HG03432 (cell line): ENCODE measurements at regions not wholly inside any gene's neighbourhood (a gene's known extent, or its start where the extent isn't known, plus 50 kb on each side); places are given as distances from the start of the nearest gene placed in this dataset.

ENCODE experiments used
- ATAC-seq: cut with Tn5 transposase; IDR thresholded peaks from one replicate; pipeline ENCODE4 v1.9.1; 2021; ENCODE audit warnings: mild to moderate bottlenecking, moderate library complexity; ENCODE audit not compliant: unreplicated experiment

DNA sequence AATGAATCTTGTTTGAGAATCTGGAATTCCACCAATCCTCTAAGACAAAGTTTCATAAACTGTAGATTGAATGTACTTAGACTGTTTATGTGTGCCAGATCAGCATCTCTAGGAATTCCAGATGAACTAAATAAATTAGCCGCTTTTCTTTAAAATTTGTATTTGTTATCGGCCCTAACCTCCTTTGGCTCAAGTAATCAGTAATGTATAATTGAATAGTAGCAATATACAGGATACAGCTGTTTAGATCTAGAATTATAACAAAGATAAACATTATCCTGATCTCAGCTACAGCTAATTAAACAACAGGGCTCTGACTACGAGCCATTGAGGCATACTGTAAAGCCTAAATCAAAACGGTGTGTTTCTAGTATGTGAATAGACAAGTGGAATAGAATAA lies 120.3 kb downstream of the CYB561 start:
- no peak for ATAC-seq

DNA sequence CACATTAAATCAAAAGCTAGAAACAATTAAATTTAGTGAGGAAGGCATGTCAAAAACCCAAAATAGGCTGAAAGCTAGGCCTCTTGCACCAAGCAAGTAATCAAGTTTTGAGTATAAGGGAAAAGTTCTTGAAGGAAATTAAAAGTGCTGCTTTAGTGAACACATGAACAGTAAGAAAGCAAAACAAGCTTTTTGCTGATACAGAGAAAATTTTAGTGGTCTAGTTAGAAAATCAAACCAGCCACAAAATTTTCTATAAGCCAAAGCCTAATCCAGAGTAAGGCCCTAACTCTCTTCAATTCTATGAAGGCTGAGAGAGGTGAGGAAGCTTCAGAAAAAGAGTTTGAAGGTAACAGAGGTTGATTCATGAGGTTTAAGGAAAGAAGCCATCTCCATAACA lies 116.2 kb downstream of the CYB561 start:
- no peak for ATAC-seq

DNA sequence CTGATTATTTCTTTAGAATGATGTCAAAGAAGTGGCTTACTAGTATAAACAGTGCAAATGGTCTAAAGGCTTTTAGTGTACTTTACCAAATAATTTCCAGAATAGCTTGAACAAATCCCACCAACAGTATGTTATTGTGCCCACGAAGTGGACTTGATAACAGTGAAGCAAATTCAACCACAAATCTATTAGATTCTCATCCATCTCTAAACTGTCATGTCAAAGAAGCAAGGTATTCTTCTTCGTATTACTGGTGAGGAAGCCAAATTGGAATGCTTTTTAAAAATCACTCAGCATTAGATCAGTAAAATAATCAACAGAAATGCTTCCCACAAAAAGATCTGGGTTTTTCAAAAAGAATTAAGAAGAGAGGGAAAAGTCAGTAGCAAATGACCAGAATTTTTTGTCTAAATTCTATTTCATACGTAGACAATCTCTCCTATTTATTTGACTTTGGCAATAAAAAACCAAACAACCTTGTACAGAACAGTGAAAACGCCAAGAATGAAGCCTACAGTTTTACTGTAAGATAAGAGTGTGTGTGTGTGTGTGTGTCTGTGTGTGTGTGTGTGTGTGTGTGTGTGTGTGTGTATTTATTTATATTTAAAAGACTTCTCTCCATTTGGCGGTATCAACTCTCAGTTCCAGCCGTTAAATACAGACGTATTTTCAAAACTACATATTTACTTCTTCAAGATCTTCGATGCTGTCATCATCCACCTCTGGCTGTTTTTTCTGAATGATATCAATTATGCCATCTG lies 114.6 kb downstream of the CYB561 start:
- no peak for ATAC-seq

DNA sequence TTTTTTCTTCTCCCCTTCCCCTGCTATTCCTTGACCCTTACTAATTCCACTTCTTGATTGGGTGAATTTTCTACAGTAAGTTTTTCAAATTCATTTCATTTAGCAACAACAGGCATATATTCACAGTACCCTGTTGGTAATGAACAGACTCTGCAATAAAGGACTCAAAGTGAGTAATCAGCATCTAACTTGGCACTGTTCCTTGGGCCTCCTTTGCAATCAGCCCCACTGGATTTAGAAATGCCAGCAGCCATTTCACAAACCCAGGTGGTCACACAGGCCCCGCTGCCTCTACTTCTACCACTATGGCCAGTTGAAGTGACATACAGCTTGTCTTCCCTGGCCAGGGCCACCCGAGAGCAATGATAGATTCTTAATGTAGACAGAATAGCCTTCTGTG lies 113.8 kb downstream of the CYB561 start:
- no peak for ATAC-seq

DNA sequence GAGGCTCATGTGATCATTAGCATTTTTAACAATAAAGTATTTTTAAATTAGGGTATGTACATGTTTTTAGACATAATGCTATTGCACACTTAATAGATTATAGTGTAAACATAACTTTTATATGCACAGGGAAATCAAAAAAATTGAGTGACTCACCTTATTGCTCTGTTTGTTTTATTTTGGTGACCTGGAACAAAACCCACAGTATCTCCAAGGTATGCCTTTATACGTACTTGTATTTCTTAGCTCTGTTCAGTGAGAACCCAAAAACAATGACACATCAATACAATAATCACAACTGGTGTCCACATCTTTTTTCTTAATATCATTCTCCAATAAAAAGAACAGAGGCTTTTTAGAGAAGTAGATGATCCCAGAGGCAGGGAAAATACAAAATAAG lies 112.2 kb downstream of the CYB561 start:
- ATAC-seq = no peak

DNA sequence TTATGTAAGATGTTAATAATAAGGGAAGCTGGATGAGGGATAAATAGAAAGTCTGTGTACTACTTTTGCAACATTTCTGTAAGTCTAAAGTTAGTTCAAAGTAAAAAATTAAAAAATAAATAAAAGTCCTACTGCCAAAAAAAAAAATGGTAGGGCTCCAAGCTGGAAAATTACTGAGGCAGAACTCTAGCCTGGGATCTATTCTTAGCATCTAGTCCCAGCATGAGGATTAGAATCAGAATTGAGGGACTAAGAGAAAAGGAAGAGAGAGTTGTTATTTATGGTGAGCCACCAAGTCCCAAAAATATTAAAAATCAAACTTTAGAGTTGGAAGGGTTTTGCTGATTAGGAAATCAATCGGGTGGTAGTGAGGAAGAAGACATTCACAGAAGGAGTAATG lies 110.3 kb downstream of the CYB561 start:
- no peak for ATAC-seq

DNA sequence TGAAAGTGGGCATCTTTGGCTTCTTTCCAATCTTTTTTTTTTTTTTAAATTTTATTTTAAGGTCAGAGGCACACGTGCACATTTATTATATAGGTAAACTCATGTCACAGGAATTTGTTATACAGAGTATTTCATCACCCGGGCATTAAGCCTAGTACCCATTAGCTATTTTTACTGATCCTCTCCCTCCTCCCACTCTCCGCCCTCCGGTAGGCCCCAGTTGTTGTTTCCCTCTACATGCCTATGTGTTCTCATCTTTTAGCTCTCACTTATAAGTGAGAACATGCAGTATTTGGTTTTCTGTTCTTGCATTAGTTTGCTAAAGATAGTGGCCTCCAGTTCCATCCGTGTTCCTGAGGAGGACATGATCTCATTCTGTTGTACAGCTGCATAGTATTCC lies 108.5 kb downstream of the CYB561 start:
- no peak for ATAC-seq

DNA sequence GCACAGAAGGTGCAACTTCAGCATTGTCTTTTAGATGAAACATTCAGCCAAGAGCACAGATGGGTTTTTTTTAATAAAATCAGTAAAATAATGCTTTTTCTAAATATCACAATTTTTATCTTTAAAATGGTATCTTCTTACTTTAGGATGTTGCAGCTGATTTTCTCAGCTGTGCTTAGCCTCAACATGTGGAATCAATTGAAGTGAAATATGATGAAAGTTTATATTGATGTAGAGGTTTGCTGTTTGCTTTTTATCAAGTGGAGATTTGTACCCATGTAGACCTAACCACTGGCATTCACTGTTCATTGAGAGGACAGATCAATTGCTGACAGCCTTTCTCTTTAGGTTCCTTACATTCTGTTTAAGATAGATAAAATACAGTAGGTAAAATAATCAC lies 107.8 kb downstream of the CYB561 start:
- ATAC-seq = no peak

DNA sequence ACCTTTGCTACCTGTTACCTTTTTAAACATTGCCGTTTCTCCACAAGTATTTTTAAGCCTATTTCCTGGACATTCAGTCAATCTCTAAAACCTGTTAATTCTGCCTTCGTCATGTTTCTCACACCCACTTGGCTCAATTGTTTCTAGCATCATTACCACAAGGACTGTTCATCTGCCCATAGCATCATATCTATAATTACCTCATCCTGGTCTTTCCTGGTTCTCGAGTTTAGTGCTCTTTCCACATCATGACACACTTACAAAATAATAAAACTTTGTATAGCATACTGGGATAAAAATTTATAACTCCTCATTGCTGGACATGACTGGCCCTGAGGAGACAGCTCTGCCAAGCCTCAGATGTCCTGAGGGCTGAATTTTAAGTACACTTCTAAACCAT lies 104.8 kb downstream of the CYB561 start:
- no peak for ATAC-seq

DNA sequence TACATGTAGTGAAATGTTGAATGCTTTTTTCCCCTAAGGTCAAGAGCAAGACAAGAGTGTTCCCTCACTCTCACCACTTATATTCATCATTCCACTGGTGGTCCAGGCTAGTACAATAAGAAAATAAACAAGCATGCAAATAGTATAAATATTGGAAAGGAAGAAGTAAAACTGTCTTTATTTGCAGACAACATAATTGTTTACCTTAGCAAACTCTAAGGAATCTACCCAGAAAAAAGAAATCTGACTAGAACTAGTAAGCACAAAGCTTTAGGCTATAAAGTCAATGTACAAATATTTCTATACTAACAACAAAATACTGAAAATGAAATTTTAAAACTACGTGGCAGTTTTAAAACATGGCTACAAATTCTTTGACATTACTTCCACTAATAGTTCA lies 101.7 kb downstream of the CYB561 start:
- no peak for ATAC-seq

DNA sequence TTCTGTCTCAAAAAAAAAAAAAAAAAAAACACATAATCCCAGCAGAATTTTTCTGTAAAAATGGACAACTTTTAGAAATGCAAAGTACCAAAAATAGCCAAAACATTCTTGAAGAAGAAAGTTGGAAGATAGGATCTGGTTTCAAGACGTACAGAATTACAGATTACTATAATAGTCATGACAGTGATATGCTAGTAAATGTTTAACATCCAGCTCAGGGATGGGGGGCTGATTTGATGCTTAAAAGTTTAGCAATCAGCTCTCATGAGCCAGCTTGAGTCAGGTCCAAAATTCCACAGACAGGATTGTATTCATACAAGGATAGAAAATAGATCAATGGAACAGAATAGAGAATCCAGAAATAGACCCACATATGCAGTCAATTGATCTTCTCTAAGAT lies 100.5 kb downstream of the CYB561 start:
- no peak for ATAC-seq

DNA sequence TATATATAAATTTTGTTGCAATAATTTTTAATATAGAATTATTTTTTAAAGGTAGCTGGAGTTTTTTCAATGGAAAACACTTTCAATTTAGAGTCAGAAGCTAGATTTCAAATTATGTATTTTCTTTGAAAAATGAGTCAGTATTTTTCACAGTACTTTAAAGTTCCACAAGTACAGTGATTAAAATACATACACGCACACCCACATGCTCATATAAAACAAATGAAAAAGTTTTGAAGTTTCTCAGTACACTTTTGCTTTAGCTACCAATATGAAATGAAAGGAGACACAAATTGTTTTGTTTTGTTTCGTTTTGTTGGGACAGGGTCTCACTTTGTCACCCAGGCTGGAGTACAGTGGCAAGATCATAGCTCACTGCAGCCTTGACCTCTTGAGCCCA lies 98.6 kb downstream of the CYB561 start:
- ATAC-seq = no peak

DNA sequence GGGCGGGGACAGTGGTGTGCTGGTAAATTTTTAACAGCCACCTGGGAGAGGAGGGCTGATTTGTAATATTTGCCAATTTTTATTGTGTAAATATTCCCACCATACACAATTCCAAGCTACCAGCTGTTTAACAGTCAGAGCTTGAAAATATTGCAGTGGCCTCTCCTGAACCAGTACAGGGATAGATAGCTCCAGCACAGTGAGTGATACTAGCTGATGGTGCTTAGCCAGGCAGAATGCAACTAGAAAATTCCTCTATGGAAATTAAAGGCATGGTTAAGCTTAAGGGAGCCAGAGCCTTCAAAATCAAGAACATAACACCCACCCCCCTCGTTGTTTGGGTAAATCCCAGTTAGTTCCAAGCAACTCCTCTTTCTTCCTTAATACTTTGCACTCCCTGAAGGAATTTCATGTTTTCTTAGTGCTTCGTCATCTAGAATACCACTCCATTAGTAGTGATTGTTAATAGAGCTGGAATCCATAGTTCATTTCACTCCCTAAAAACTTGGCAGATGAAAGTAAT lies 96.6 kb downstream of the CYB561 start:
- no peak for ATAC-seq

DNA sequence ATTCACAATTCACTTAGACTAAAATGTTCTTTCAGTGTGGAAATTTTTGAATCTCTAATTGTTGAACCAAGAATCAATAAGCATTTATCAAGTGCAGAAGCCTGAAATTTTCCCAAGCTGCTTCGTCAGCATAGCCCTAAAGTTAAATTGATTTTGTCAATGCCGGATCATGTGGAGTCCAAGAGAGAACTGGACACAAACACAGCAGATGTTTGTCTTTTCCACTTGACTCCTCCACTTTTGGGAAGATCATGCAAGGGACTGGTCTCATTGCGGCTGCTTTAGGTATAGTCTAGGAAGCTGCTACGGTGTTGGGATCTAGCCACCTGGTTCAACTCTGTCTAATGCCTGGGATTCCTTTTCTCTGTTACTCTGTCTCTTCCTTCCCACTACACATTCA lies 95.7 kb downstream of the CYB561 start:
- no peak for ATAC-seq

DNA sequence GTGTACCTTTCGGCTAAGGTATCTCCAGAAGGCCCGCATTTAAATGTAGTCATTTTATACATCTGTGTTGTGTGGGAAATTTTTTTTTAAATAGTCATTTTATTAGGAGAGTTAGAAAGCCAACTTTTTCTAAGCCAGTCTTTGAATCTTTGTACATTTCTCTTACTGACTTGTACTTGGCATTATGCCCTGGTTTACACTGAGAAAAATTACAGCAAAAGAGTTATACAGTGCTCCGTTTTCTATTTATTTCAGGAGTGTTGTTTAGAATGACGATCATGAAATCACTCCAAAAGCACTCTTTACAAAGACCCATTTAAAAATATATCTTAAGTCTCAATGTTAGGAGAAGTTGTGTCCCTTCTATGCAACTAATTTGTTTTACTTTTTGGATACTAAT lies 91.8 kb downstream of the CYB561 start:
- ATAC-seq = no peak

DNA sequence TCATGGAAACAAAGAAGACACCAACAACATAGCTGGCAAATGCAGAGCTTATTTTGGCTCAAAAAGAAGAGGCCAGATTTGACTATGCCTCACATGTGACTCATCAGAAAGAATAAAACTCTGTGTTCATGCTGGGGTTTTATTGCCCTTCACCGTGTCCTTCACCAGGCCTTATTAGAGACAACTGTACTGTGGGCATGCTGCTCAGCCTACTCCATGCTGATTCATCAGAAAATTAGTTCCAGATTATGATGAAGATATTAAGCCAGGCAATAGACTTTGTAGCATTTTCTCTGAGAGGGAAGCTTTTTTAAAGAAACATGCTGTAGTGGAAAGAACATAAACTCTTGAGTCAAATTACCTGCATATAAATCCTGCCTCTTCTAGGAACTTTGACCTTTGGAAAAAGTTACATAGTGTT lies 89.8 kb downstream of the CYB561 start:
- ATAC-seq = no peak

DNA sequence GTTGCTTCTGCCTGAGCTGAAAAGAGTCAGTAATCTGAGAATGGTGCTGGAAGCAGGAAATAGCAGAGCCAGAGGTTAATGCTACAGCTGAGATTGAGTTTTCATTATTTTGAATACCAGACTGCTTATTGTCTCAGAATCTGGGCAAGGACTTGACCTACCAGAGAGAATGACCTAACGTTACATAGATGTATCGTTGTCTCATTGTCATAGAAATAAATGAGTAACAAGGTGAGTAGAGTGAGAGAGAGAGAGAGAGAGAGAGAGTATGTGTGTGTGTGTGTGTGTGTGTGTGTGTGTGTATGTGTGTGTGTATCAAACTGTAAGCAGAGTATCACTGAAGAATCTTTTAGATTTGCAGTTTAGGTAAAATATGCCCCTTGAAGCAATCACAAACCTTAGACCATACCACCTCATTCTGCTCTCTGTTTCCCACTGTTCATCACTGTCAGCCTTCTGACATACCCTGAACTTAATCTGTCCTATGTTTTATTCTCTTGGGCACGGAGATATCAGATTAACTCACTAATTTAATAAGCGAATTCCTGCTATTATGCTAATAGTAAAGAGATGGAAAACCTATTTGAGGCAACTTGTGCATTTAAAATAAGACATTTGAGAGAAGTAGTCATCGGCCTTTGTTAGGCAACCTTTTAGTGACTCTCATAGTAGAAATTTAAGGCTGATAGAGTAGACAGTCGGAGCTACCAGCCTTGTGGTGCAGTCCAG lies 87.8 kb downstream of the CYB561 start:
- ATAC-seq = no peak

DNA sequence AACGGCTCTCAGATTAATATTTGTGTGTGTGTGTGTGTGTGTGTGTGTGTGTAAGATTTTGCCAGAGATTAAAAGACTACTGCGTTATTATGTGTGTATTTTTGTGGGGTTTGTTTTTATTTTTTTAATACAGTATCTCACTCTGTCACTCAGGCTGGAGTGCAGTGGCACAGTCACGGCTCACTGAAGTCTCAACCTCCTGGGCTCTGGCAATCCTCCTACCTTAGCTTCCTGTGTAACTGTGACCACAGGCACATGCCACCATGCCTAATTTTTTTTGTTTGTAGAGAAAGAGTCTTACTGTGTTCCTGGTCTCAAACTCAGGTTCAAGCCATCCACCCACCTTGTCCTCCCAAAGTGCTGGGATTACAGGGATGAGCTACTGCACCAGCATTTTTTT lies 87.2 kb downstream of the CYB561 start:
- no peak for ATAC-seq

DNA sequence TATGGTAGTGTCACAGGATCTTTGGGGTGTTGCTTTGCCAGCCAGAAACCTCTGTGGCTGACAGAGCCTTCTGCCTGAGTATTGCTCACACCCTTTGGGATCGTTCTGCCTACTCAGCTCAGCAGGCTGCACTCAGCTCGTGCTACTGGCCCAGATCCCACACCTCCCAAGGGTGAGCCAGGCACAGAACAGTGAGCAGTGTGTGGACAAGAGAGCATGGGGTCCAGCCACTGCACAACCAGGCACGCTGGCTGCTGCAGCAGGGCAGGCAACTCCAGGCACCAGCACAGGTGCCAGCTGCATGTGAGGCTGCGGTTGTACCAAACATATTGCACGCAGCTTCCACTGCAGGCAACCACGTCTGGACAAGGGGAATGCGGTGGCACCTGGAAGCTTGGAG lies 84.9 kb downstream of the CYB561 start:
- ATAC-seq = no peak

DNA sequence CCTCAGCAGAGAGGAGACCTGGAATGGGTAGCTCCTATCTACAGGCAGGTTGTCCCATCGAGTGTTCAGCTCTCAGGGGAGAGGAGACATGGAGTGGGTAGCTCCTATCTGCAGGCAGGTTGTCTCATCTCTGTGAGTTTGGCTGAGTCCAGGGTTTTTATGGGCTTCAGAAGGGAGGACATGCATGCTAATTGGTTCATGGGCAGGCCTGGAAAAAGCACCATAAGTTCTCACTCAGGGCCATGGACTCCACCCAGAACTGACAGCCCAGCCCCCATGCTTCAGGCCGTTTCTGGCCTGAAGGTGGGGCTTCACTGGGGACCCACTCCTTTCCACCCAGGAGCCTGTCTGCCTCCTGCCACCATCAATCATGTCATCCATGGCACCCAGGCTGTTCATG lies 84.0 kb downstream of the CYB561 start:
- ATAC-seq = no peak

DNA sequence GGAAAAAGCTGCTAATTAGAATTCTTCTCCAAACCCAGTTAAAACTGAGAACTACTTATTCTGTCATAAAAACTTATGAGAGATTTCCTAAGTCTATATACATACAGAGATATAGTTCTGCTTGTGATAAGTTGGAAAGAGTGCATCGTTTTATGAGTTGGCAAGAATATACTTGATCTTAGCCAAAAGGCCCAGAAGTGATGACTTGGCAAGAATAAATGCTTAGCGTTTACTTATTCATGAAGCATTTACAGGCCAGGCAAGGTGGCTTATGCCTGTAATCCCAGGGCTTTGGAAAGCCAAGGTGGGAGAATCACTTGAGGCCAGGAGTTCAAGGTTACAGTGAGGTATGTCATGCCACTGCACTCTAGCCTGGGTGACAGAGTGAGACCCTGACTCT lies 81.7 kb downstream of the CYB561 start:
- ATAC-seq = no peak

DNA sequence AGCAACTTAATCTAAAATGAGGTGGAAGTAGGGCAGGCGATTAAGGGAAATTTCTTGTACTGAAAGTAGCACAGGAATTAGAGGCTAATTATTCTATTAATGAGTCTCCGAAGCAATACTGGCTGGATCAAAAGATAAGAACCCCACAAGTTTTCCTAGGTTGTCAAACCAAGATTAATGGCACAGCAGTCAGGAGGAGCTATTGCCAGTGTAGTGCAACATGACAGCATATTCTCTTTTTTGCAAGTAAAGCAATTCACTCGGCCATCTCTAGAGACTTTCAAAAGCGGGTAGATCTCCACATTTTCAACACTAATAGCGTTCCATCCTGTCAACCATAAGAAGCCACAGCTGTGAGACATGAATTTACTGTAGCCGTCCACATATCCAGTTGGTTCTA lies 81.2 kb downstream of the CYB561 start:
- ATAC-seq = no peak
